Adrenal gland (tissue), 9 donors: ENCODE measurements at regions not wholly inside any gene's neighbourhood (a gene's known extent, or its start where the extent isn't known, plus 50 kb on each side); places are given as distances from the start of the nearest gene placed in this dataset.

Source experiments
- DNase-seq, 7 donors: peaks; one replicate each; pipeline ENCODE4 v3.0.0-alpha.2; 2019 to 2020
- H3K27ac ChIP-seq, 5 donors: fragments of 200-600 bp; sonication (generic) in 4 of 5; 1 replicate in 3 of 5; 2 replicates in 2 of 5; pipeline versions ENCODE4 v1.5.1 to v1.8.0; 2016 to 2020; ENCODE audit warnings: mild to moderate bottlenecking in 1 of 5
- H3K27me3 ChIP-seq: fragments of 200-600 bp; 2 replicates; pipeline ENCODE4 v1.8.0; 2021
- H3K36me3 ChIP-seq, 2 donors: fragments of 200-600 bp; replicated peaks in 1 of 2; 1 replicate in 1 of 2; 2 replicates in 1 of 2; pipeline versions ENCODE4 v1.5.1 to v1.8.0; 2018 to 2022
- H3K4me1 ChIP-seq, 2 donors: fragments of 200-600 bp; replicated peaks in 1 of 2; 1 replicate in 1 of 2; 2 replicates in 1 of 2; pipeline versions ENCODE4 v1.5.1 to v1.8.0; 2018 to 2021
- H3K4me3 ChIP-seq, 4 donors: fragments of 200-600 bp; sonication (generic) in 3 of 4; one replicate each; pipeline ENCODE4 v1.5.1; 2016 to 2018
- H3K9me3 ChIP-seq, 3 donors: fragments of 200-600 bp; sonication (generic) in 1 of 3; replicated peaks in 1 of 3; 1 replicate in 2 of 3; 2 replicates in 1 of 3; pipeline versions ENCODE4 v1.5.1 to v1.8.0; 2016 to 2021
- CTCF ChIP-seq, 6 experiments: fragments of 450-650 bp in 4 of 6; fragments of 200-600 bp in 2 of 6; sonication (generic) in 1 of 6; IDR thresholded peaks; 1 replicate in 5 of 6; 2 replicates in 1 of 6; pipeline versions ENCODE4 v1.5.1 to v1.8.0; 2016 to 2021; ENCODE audit warnings: antibody characterized with exemption in 6 of 6, mild to moderate bottlenecking in 2 of 6, moderate library complexity in 1 of 6
- POLR2A ChIP-seq, 2 donors: fragments of 450-650 bp; IDR thresholded peaks; one replicate each; pipeline ENCODE4 v1.6.1; 2017; ENCODE audit warnings: antibody characterized with exemption in 2 of 2, mild to moderate bottlenecking in 2 of 2, moderate library complexity in 1 of 2
- WGBS, 4 donors: extraction: QIAGEN DNeasy Blood & Tissue Kit in 2 of 4; methylation state at CpG; one replicate each; pipeline versions ENCODE4 v1.1.5 to v1.1.7; 2013 to 2017; 5-methylcytosine and 5-hydroxymethylcytosine counted together
- intact Hi-C, 2 donors: fragments of 100-400 bp; cut with DNase I; formaldehyde crosslinking; loops; one replicate each; pipeline versions ENCODE4 v1.14.1 to v1.15.0; 2022 to 2023
- donor health status: healthy with polysubstance abuse.
- donor health status: Bipolar disorder and iron deficiency.
- donor health status: DM: yes; HTN: yes; CAD: no.
- donor health status: DM: no; HTN: no; CAD: no.
- donor health status: DM: no; HTN: no; CAD: no.

GRCh38 chr18:29523371-29523770 lies 1346.4 kb upstream of the CDH2 start:
- WGBS, 4 donors: 76 to 89% (median 80%) methylated on average over 3 of the region's 3 CpGs
- Histone ChIP-seq H3K27me3 (no peaks in the 10 kb centered on the region), H3K4me1 (no peaks in the 10 kb centered on the region), H3K27ac (no peak overlapping the region), H3K4me3 (no peak overlapping the region), H3K36me3 (no peaks in the 10 kb centered on the region), H3K9me3 (no peaks in the 10 kb centered on the region)
- DNase-seq: no peak
- intact Hi-C loops: no loop called here
- TF ChIP-seq POLR2A (IDR thresholded peaks at IDR 0.05): no peak
- no peak for TF ChIP-seq CTCF (IDR thresholded peaks at IDR 0.05)

GRCh38 chr18:29512761-29513160 lies 1335.8 kb upstream of the CDH2 start:
- no peaks in the 10 kb centered on the region for H3K36me3 ChIP-seq
- no peak for TF ChIP-seq CTCF (IDR thresholded peaks at IDR 0.05)
- no peak for TF ChIP-seq POLR2A (IDR thresholded peaks at IDR 0.05)
- WGBS, 4 donors: 63 to 83% (median 80%) methylated on average over 3 of the region's 3 CpGs
- no peaks in the 10 kb centered on the region for H3K27me3 ChIP-seq
- no peak overlapping the region for H3K27ac ChIP-seq
- no peak for DNase-seq
- intact Hi-C loops: no loop called here
- no peaks in the 10 kb centered on the region for H3K9me3 ChIP-seq
- no peaks in the 10 kb centered on the region for H3K4me1 ChIP-seq
- H3K4me3 ChIP-seq: no peak overlapping the region

- Histone ChIP-seq H3K27me3 (no peaks in the 10 kb centered on the region), H3K36me3 (no peaks in the 10 kb centered on the region), H3K4me1 (no peaks in the 10 kb centered on the region), H3K4me3 (no peak overlapping the region), H3K27ac (no peak overlapping the region), H3K9me3 (no peaks in the 10 kb centered on the region)
- TF ChIP-seq CTCF (IDR thresholded peaks at IDR 0.05) (no peak), POLR2A (IDR thresholded peaks at IDR 0.05) (no peak)
- no peak for DNase-seq
- intact Hi-C loops: no loop called here
Observed at GRCh38 chr18:29512203-29512602, 1335.3 kb upstream of the CDH2 start.

- TF ChIP-seq POLR2A (IDR thresholded peaks at IDR 0.05): no peak
- TF ChIP-seq CTCF (IDR thresholded peaks at IDR 0.05): no peak
- intact Hi-C loops: no loop called here
- no peak for DNase-seq
- H3K36me3 ChIP-seq: no peaks in the 10 kb centered on the region
- 58 to 72% (median 68%) methylated on average over 3 of the region's 3 CpGs for WGBS, 4 donors
- H3K27me3 ChIP-seq: no peaks in the 10 kb centered on the region
- no peak overlapping the region for H3K27ac ChIP-seq
- H3K4me1 ChIP-seq: no peaks in the 10 kb centered on the region
- H3K4me3 ChIP-seq: no peak overlapping the region
- no peaks in the 10 kb centered on the region for H3K9me3 ChIP-seq
Observed at GRCh38 chr18:29501952-29502351, 1325.0 kb upstream of the CDH2 start.
